BLaER1 treated with 17β-estradiol and CSF1 and Interleukin-3, amounts not matched to agents 10 nM and 100 nM (cell line): ENCODE measurements at regions not wholly inside any gene's neighbourhood (a gene's known extent, or its start where the extent isn't known, plus 50 kb on each side); places are given as distances from the start of the nearest gene placed in this dataset.

Experiments used
- H3K27ac ChIP-seq, 11 experiments: shearing (Covaris generic); formaldehyde crosslinking; 2 replicates each; pipeline ENCODE4 v1.8.1; 2022
- H3K27me3 ChIP-seq, 11 experiments: shearing (Covaris generic); formaldehyde crosslinking; 2 replicates each; pipeline ENCODE4 v1.8.1; 2022
- H3K36me3 ChIP-seq, 11 experiments: shearing (Covaris generic); formaldehyde crosslinking; 2 replicates each; pipeline ENCODE4 v1.8.1; 2022
- H3K4me1 ChIP-seq, 10 experiments: shearing (Covaris generic); formaldehyde crosslinking; 2 replicates each; pipeline ENCODE4 v1.8.1; 2022
- H3K4me2 ChIP-seq, 11 experiments: shearing (Covaris generic); formaldehyde crosslinking; 2 replicates each; pipeline ENCODE4 v1.8.1; 2022
- H3K4me3 ChIP-seq, 10 experiments: shearing (Covaris generic); formaldehyde crosslinking; 2 replicates each; pipeline ENCODE4 v1.8.1; 2022
- H3K9ac ChIP-seq, 11 experiments: shearing (Covaris generic); formaldehyde crosslinking; 2 replicates each; pipeline ENCODE4 v1.8.1; 2022
- H3K9me3 ChIP-seq, 11 experiments: shearing (Covaris generic); formaldehyde crosslinking; replicated peaks in 1 of 11; 2 replicates each; pipeline ENCODE4 v1.8.1; 2022
- H4K20me1 ChIP-seq, 11 experiments: shearing (Covaris generic); formaldehyde crosslinking; 2 replicates each; pipeline ENCODE4 v1.8.1; 2022
- Cebpa-rat ChIP-seq, 11 experiments: shearing (Covaris generic); IDR thresholded peaks; 2 replicates each; pipeline ENCODE4 v1.8.1; 2022

DNA sequence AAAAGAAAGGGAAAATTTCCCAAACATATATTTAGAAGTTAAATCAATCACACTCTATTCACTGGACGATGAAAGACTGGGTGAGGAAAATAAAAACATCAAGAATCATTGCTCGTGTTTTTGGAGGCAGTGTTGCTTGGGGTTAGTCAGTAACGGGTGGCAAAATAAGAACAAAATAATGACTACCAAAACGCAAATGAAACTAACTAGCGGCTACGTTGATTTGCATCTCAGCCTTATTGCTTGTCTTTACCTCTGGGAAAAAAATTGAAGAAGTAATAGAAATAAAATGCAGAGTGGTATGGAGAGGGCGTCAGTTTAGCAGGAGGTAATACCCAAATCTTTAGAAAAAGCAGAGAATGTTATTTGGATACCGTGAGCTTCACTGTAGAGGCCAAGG, 86.4 kb upstream of the SORBS2 start:
- Histone ChIP-seq H3K4me3 (no peak overlapping the region), H3K9me3 (0 out of 22 replicates have a peak, but pooled peaks cover 0 to 8% (median 0%) of the 10 kb centered on the region in 11 experiments), H3K4me2 (no peak overlapping the region), H4K20me1 (no peaks in the 10 kb centered on the region), H3K36me3 (no peaks in the 10 kb centered on the region), H3K9ac (no peak overlapping the region), H3K27me3 (peaks cover 0 to 18% (median 12%) of the 10 kb centered on the region in 11 experiments; a peak in 11 of 22 replicates), H3K4me1 (peaks cover 13 to 22% (median 18%) of the 10 kb centered on the region in 10 experiments), H3K27ac (no peak overlapping the region)
- no peak for TF ChIP-seq Cebpa-rat (IDR thresholded peaks at IDR 0.05)

DNA sequence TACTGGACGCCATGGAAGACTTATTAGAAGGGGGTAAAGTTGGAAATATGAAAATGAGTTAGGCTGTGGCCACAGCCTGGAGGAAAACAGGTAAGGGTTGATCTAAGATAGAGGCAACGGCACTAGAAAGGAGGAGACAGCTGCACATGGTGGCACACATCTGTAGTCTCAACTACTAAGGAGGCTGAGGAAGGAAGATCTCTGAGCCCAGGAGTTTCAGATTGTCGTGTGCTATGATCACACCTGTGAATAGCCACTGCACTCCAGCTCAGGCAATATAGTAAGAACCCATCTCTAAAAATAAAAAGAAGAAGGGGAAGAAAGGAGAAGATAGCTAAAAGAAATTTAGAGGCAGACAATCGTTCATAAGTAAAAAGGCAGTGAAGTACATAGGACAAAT, 87.8 kb upstream of the SORBS2 start:
- Histone ChIP-seq H4K20me1 (no peaks in the 10 kb centered on the region), H3K9ac (no peak overlapping the region), H3K4me2 (no peak overlapping the region; a peak in 1 of 22 replicates), H3K4me1 (peaks cover 13 to 22% (median 18%) of the 10 kb centered on the region in 10 experiments), H3K36me3 (no peaks in the 10 kb centered on the region), H3K4me3 (no peak overlapping the region), H3K27ac (no peak overlapping the region), H3K9me3 (0 out of 22 replicates have a peak, but pooled peaks cover 0 to 5% (median 0%) of the 10 kb centered on the region in 11 experiments), H3K27me3 (peaks cover 0 to 18% (median 12%) of the 10 kb centered on the region in 11 experiments; a peak in 11 of 22 replicates)
- TF ChIP-seq Cebpa-rat (IDR thresholded peaks at IDR 0.05): no peak

GRCh38 chr4:185902654-185903053, 90.7 kb upstream of the SORBS2 start:
- H4K20me1 ChIP-seq: no peaks in the 10 kb centered on the region
- H3K9ac ChIP-seq: no peak overlapping the region
- no peak overlapping the region for H3K4me2 ChIP-seq
- peaks cover 0 to 5% (median under 1%) of the 10 kb centered on the region in 10 experiments; a peak in 9 of 20 replicates for H3K4me1 ChIP-seq
- no peak overlapping the region for H3K27ac ChIP-seq
- no peaks in the 10 kb centered on the region for H3K9me3 ChIP-seq
- peaks cover 0 to 16% (median 9%) of the 10 kb centered on the region in 11 experiments; a peak in 11 of 22 replicates for H3K27me3 ChIP-seq
- no peak overlapping the region for H3K4me3 ChIP-seq
- TF ChIP-seq Cebpa-rat (IDR thresholded peaks at IDR 0.05): no peak
- no peaks in the 10 kb centered on the region for H3K36me3 ChIP-seq

- Histone ChIP-seq H3K4me2 (no peak overlapping the region), H3K27ac (no peak overlapping the region), H3K36me3 (no peaks in the 10 kb centered on the region), H3K27me3 (peaks cover 0 to 12% (median 5%) of the 10 kb centered on the region in 11 experiments; a peak in 10 of 22 replicates), H3K4me1 (peaks cover 0 to 5% (median 0%) of the 10 kb centered on the region in 10 experiments; a peak in 1 of 20 replicates), H4K20me1 (no peaks in the 10 kb centered on the region), H3K9ac (no peak overlapping the region), H3K9me3 (no peaks in the 10 kb centered on the region), H3K4me3 (no peak overlapping the region)
- TF ChIP-seq Cebpa-rat (IDR thresholded peaks at IDR 0.05): no peak
Measured at GRCh38 chr4:185903205-185903604, 91.2 kb upstream of the SORBS2 start.

DNA sequence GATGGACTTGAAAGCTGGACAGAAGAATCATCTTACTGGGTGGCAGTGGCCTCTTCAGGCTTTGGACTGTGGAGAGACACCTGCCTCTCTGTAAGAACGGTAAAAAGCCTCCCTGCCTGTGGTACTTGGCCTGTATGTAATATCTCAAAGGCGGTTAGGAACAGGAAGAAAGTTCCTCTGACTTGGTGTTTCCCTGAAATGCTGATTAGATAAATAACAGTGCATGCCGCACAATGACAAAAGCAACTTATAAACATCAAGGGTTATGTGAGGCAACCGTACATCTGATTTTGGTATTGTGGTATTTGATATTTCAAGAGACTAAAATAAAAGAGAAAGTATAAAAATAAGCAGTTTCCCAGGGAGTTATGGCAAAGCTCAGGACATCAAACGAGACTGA, 92.4 kb upstream of the SORBS2 start:
- Histone ChIP-seq H3K36me3 (no peaks in the 10 kb centered on the region), H4K20me1 (no peaks in the 10 kb centered on the region), H3K27me3 (peaks cover 0 to 5% (median 0%) of the 10 kb centered on the region in 11 experiments; a peak in 3 of 22 replicates), H3K4me1 (peaks cover 0 to 5% (median 0%) of the 10 kb centered on the region in 10 experiments; a peak in 1 of 20 replicates), H3K4me2 (no peak overlapping the region), H3K9me3 (no peaks in the 10 kb centered on the region), H3K4me3 (no peak overlapping the region), H3K9ac (no peak overlapping the region), H3K27ac (no peak overlapping the region)
- TF ChIP-seq Cebpa-rat (IDR thresholded peaks at IDR 0.05): no peak

- H3K4me3 ChIP-seq: no peak overlapping the region
- no peak overlapping the region for H3K4me2 ChIP-seq
- H3K27ac ChIP-seq: no peak overlapping the region
- no peaks in the 10 kb centered on the region for H3K9me3 ChIP-seq
- no peak for TF ChIP-seq Cebpa-rat (IDR thresholded peaks at IDR 0.05)
- H4K20me1 ChIP-seq: no peaks in the 10 kb centered on the region; a peak in 1 of 22 replicates
- H3K4me1 ChIP-seq: no peaks in the 10 kb centered on the region
- no peaks in the 10 kb centered on the region for H3K27me3 ChIP-seq
- H3K36me3 ChIP-seq: no peaks in the 10 kb centered on the region
- no peak overlapping the region for H3K9ac ChIP-seq
Measured at GRCh38 chr4:185909972-185910371, 98.0 kb upstream of the SORBS2 start.

DNA sequence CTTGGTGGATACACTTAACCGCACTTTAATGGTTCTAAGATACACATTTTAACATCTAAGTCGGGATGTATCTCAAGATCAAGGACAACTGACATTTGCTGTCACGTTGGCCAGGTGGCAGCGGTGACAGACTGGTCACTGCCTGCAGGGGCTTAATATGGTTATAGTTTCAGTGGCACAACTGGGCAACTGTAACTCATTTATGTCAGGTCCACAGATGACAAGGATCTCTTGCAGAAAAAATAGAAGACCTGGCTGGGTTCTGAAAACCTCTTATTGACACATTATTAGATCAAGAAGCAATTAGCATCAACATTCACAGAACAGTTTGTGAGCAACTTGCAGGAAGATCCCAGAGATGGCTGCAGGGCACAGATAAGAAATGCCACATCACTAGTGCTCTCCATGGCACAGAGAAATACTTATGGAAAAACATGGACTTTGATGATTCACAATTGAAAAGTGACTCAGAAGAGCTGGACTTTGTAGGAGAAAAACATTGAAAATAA, 99.6 kb upstream of the SORBS2 start:
- no peak overlapping the region for H3K4me3 ChIP-seq
- no peak overlapping the region for H3K9ac ChIP-seq
- no peak overlapping the region for H3K27ac ChIP-seq
- H3K4me2 ChIP-seq: no peak overlapping the region
- H4K20me1 ChIP-seq: no peaks in the 10 kb centered on the region; a peak in 1 of 22 replicates
- no peaks in the 10 kb centered on the region for H3K9me3 ChIP-seq
- no peaks in the 10 kb centered on the region for H3K36me3 ChIP-seq
- TF ChIP-seq Cebpa-rat (IDR thresholded peaks at IDR 0.05): no peak
- H3K4me1 ChIP-seq: no peaks in the 10 kb centered on the region
- H3K27me3 ChIP-seq: no peaks in the 10 kb centered on the region

GRCh38 chr4:185912779-185913178, 100.8 kb upstream of the SORBS2 start:
- Histone ChIP-seq H3K27me3 (no peaks in the 10 kb centered on the region), H4K20me1 (no peaks in the 10 kb centered on the region; a peak in 1 of 22 replicates), H3K4me3 (no peak overlapping the region), H3K36me3 (no peaks in the 10 kb centered on the region), H3K4me1 (no peaks in the 10 kb centered on the region), H3K9ac (no peak overlapping the region), H3K27ac (no peak overlapping the region), H3K9me3 (no peaks in the 10 kb centered on the region), H3K4me2 (no peak overlapping the region)
- no peak for TF ChIP-seq Cebpa-rat (IDR thresholded peaks at IDR 0.05)

DNA sequence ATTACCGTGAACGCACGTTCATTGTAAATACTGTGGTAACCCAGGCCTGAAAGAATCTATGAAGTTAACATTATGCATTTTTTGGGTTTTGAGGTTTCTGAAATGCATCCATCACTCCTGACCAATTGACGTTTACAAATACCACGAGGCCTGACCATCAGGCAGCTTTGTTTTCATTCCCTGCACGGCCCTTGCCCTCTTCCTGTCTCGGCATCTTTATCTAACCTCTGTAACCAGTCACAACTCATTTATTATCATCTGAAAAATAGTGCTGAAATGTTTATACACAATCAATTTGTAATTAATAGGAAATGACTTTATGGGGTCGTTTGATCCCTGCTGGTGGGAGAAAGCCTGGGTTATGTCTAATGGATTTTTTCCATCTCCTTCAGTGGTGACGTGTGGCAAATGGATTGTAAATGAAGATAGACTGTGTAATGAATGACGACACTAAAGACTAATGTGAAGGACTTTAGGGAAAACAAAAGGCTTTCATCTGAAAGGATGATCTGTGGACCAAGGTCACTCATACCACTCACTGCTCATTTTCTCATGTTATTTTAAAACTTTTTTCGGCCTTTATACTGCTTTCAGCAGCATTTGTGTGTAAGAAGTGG, 102.7 kb upstream of the SORBS2 start:
- TF ChIP-seq Cebpa-rat (IDR thresholded peaks at IDR 0.05): no peak
- H3K9ac ChIP-seq: no peak overlapping the region

GRCh38 chr4:185915271-185915670, 103.3 kb upstream of the SORBS2 start:
- no peaks in the 10 kb centered on the region for H3K27me3 ChIP-seq
- H3K36me3 ChIP-seq: no peaks in the 10 kb centered on the region
- no peak overlapping the region for H3K4me2 ChIP-seq
- no peaks in the 10 kb centered on the region; a peak in 1 of 22 replicates for H4K20me1 ChIP-seq
- no peak overlapping the region for H3K4me3 ChIP-seq
- no peak overlapping the region for H3K9ac ChIP-seq
- no peak for TF ChIP-seq Cebpa-rat (IDR thresholded peaks at IDR 0.05)
- H3K27ac ChIP-seq: no peak overlapping the region
- no peaks in the 10 kb centered on the region for H3K4me1 ChIP-seq
- no peaks in the 10 kb centered on the region for H3K9me3 ChIP-seq

More for the DNA sequence above, 102.7 kb upstream of the SORBS2 start:
- Histone ChIP-seq H3K27me3 (no peaks in the 10 kb centered on the region), H3K27ac (no peak overlapping the region), H3K4me3 (no peak overlapping the region), H4K20me1 (no peaks in the 10 kb centered on the region; a peak in 1 of 22 replicates), H3K4me1 (no peaks in the 10 kb centered on the region), H3K9me3 (no peaks in the 10 kb centered on the region), H3K4me2 (no peak overlapping the region), H3K36me3 (no peaks in the 10 kb centered on the region)
